ENCODE measurements at regions not wholly inside any gene's neighbourhood (a gene's known extent, or its start where the extent isn't known, plus 50 kb on each side); places are given as distances from the start of the nearest gene placed in this dataset.

DNA sequence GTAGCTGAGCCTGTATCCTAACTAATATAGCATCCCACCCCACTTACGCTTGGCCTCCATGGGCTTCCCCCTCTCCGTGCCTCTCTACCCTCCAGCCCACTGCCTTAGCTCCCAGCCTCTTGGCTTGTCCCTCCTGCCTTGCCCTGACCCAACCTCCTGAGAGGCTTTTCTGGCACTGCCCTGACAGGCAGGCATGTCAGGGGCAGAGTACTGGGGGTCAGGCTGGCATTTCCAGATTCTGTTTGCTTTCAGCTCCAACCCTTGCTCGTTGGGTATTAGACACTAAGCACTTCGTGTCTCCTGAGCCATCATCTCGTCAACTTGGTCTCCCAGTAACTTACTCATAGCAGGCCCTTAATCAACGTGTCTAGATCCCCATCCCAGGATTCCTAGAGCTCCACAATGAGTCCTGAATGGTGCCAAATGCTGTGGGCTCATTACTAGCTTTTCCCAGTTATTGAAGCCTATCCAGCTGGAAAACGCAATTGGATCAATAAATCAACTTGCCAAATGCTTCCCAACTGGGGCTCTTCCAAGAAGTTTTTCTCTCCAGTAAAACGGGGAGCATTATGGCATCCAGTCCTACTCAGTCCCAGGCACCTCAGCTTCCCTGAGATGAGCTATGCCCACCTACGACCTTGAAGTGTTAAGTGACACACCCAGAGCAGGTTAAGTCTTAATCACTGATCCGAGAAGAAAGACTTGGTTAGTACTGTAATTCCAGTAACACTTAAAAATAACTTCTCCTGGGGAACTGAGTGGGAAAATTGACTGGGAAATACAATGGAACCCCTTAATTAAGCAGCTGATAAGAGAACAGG lies 78.5 kb upstream of the DLG1 start:
- Histone ChIP-seq H3K9me3 (ENCODE audit: low read length) (no peaks in the 10 kb centered on the region), H3K4me2 (ENCODE audit: low read depth, low read length) (no peak overlapping the region), H3K36me3 (replicated peaks in 1 of 2; ENCODE audit: control insufficient read depth in 1 of 2, insufficient read depth in 2 of 2, low read length in 2 of 2) (no peaks in the 10 kb centered on the region), H3K9ac (ENCODE audit: insufficient read depth, low read depth, low read length) (no peak overlapping the region), H2AFZ (ENCODE audit: low read length) (no peak overlapping the region), H3K4me1 (ENCODE audit: insufficient read depth, low read length) (peaks cover 28% of the 10 kb centered on the region), H3K79me2 (ENCODE audit: insufficient read depth, low read length) (no peaks in the 10 kb centered on the region), H3K4me3 (replicated peaks in 1 of 3; ENCODE audit: insufficient read depth in 1 of 3, low read depth in 2 of 3, low read length in 3 of 3) (no peak overlapping the region), H3K27ac (ENCODE audit: extremely low read length, insufficient read depth, low read length) (no peak overlapping the region), H3K27me3 (ENCODE audit: control insufficient read depth in 1 of 2, insufficient read depth in 2 of 2, low read length in 2 of 2) (no peaks in the 10 kb centered on the region), H4K20me1 (ENCODE audit: insufficient read depth, low read length) (no peaks in the 10 kb centered on the region)
- CTCF ChIA-PET (ENCODE audit: low intra/inter-chr PET ratio, low total read pairs): no interaction called here
- in situ Hi-C loops (cut with HindIII; ENCODE audit: extremely low pct_ligation_motif_present, low pct_unique_long_range_greater_than_20kb): no loop called here
- no TSS peak for BruUV-seq (replicated peaks)
- no peak for FAIRE-seq
- WGBS (ENCODE audit: low lambda C conversion rate): 97% methylated on average over 10 of the region's 10 CpGs
- DNase-seq (ENCODE audit: low spot score): no peak
- ATAC-seq: no peak
- intact Hi-C loops (cut with micrococcal nuclease; ENCODE audit: unreplicated experiment): no loop called here
- no peak for TF ChIP-seq CAMTA2 (CRISPR knock-in tag; IDR thresholded peaks at IDR 0.05; ENCODE audit: borderline replicate concordance)
- TF ChIP-seq, protein P1, sequence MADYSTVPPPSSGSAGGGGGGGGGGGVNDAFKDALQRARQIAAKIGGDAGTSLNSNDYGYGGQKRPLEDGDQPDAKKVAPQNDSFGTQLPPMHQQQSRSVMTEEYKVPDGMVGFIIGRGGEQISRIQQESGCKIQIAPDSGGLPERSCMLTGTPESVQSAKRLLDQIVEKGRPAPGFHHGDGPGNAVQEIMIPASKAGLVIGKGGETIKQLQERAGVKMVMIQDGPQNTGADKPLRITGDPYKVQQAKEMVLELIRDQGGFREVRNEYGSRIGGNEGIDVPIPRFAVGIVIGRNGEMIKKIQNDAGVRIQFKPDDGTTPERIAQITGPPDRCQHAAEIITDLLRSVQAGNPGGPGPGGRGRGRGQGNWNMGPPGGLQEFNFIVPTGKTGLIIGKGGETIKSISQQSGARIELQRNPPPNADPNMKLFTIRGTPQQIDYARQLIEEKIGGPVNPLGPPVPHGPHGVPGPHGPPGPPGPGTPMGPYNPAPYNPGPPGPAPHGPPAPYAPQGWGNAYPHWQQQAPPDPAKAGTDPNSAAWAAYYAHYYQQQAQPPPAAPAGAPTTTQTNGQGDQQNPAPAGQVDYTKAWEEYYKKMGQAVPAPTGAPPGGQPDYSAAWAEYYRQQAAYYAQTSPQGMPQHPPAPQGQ (CRISPR knock-in tag; IDR thresholded peaks at IDR 0.05; ENCODE audit: borderline replicate concordance): no peak
- TF ChIP-seq, protein P2, sequence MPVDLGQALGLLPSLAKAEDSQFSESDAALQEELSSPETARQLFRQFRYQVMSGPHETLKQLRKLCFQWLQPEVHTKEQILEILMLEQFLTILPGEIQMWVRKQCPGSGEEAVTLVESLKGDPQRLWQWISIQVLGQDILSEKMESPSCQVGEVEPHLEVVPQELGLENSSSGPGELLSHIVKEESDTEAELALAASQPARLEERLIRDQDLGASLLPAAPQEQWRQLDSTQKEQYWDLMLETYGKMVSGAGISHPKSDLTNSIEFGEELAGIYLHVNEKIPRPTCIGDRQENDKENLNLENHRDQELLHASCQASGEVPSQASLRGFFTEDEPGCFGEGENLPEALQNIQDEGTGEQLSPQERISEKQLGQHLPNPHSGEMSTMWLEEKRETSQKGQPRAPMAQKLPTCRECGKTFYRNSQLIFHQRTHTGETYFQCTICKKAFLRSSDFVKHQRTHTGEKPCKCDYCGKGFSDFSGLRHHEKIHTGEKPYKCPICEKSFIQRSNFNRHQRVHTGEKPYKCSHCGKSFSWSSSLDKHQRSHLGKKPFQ (CRISPR knock-in tag; IDR thresholded peaks at IDR 0.05; ENCODE audit: insufficient replicate concordance): no peak
- TF ChIP-seq KAT7 (CRISPR knock-in tag; IDR thresholded peaks at IDR 0.05; ENCODE audit: borderline replicate concordance): no peak
- no peak for TF ChIP-seq HDAC6 (IDR thresholded peaks at IDR 0.05; ENCODE audit: low read depth, low read length)
- TF ChIP-seq ZNF709 (CRISPR knock-in tag; IDR thresholded peaks at IDR 0.05): no peak
- TF ChIP-seq, protein P3, sequence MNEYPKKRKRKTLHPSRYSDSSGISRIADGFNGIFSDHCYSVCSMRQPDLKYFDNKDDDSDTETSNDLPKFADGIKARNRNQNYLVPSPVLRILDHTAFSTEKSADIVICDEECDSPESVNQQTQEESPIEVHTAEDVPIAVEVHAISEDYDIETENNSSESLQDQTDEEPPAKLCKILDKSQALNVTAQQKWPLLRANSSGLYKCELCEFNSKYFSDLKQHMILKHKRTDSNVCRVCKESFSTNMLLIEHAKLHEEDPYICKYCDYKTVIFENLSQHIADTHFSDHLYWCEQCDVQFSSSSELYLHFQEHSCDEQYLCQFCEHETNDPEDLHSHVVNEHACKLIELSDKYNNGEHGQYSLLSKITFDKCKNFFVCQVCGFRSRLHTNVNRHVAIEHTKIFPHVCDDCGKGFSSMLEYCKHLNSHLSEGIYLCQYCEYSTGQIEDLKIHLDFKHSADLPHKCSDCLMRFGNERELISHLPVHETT (CRISPR knock-in tag; conservative IDR thresholded peaks at IDR 0.05): no peak
- TF ChIP-seq ZSCAN9 (CRISPR knock-in tag; IDR thresholded peaks at IDR 0.05; ENCODE audit: borderline replicate concordance): no peak
- TF ChIP-seq ZNF562 (CRISPR knock-in tag; IDR thresholded peaks at IDR 0.05; ENCODE audit: borderline replicate concordance): no peak
- no peak for TF ChIP-seq GTF3A (CRISPR knock-in tag; conservative IDR thresholded peaks at IDR 0.05)
- POLR2A ChIA-PET: interaction anchor here (3.4 kb wide), 1 partner anchor 12 kb away, joined by 14 read pairs; no protein-coding TSS in a partner anchor

Data from HepG2 (cell line).